HG02852 (cell line): ENCODE measurements at regions not wholly inside any gene's neighbourhood (a gene's known extent, or its start where the extent isn't known, plus 50 kb on each side); places are given as distances from the start of the nearest gene placed in this dataset.

Experiments
- ATAC-seq: cut with Tn5 transposase; IDR thresholded peaks from one replicate; pipeline ENCODE4 v1.9.1; 2021; ENCODE audit warnings: mild to moderate bottlenecking, moderate library complexity; ENCODE audit not compliant: unreplicated experiment

DNA sequence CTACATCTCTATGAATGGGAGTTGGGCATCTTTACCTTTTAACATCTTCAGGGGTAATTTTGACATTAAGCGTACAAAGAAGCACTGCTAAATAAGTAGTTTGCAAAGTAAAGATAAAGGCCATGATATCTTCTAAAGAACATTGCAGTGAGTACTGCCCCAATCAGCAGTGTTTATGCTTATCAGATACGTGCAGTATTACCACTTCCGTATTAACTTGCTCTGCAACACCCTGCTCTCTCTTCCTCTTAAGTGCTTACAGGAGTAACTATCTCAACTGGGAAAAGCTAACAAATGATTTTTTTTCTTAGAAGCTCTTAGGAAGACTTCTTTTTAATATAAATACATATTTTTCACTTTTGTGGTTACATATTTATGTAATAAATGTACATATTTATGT lies 793.7 kb upstream of the SLC10A2 start:
- ATAC-seq, result no peak

DNA sequence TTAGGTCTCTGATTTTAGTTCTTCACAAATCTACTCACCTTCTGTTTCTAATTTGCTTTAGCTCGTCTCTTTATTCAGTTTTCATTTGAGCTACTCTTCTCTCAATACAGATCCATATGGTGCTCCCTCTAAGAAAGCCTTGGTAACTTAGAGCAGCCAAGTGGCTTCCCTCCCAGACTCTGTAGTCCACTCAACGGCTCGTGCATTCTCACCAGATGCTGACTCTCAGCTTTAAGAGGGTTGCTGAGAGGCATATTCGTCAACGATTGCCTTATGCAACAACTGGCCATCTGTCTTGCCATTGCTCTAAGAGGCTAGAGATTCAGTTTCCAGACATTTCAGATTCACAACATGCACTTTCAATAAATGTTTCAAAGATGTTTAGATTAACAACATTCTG lies 785.8 kb upstream of the SLC10A2 start:
- ATAC-seq, result no peak

GRCh38 chr13:103844471-103844870 lies 778.3 kb upstream of the SLC10A2 start:
- no peak for ATAC-seq

GRCh38 chr13:103839460-103839859 lies 773.2 kb upstream of the SLC10A2 start:
- ATAC-seq, result no peak

GRCh38 chr13:103835052-103835451 lies 768.8 kb upstream of the SLC10A2 start:
- no peak for ATAC-seq

DNA sequence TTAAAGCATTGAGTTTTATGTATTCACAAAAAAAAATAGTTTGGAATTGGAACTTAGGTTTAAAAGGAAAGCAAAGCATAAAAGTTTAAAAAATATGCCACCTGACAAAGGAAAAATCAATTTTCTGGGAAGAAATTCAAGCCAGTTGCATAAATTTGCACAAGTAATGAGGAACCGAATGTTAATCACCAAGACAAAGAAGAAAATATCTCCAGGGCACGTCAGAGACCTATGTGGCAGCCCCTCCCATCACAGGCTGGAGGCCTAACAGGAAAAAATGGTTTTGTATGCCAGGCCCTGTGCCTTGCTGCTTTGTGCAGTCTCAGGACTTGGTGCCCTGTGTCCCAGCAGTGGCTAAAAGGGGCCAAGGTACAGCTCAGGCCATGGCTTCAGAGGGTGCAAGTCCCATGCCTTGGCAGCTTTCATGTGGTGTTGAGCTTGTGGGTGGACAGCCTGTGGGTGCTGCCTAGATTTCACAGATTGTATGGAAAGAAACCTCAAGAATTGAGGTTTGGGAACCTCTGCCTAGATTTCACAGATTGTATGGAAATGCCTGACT lies 767.2 kb upstream of the SLC10A2 start:
- no peak for ATAC-seq

DNA sequence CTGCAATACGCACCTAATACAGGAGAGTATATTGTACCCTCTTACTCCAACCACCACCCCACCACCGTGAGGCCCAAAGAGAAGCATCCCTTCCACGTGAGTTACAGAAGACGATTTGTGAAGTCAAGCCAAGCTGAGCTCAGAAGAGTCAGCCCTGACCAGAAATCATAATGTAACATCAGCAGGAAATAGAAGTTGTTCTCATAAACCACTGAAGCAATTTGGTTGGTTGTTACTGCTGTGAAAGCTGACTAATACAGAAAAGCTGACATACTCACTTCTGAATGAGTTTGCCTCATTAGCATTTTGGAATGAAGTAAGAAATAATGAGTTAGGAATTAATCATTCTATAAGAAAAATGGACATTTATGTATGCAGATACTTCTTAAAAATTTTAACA lies 749.4 kb upstream of the SLC10A2 start:
- no peak for ATAC-seq

DNA sequence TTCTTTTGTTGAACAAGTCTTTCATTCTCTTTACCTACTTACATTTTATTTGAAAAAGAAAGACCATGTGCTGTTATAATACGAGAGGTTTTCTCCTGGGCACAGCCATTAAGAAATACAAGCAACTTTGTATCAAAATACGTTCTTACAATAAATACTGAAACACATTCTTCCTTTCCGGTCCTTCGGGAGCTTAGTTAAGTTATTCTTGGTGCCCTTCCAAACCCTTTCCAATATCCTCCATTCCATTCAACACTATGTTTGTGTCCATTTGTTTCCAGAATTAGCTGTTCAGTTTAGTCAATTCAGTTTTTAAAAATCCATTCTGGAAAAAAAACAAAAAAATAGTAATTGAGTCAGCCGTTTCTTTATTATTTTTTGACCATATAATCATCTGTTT lies 746.8 kb upstream of the SLC10A2 start:
- no peak for ATAC-seq

- no peak for ATAC-seq
Measured at GRCh38 chr13:103812558-103812957, 746.3 kb upstream of the SLC10A2 start.

- ATAC-seq, result no peak
Measured at GRCh38 chr13:103810026-103810425, 743.8 kb upstream of the SLC10A2 start.

DNA sequence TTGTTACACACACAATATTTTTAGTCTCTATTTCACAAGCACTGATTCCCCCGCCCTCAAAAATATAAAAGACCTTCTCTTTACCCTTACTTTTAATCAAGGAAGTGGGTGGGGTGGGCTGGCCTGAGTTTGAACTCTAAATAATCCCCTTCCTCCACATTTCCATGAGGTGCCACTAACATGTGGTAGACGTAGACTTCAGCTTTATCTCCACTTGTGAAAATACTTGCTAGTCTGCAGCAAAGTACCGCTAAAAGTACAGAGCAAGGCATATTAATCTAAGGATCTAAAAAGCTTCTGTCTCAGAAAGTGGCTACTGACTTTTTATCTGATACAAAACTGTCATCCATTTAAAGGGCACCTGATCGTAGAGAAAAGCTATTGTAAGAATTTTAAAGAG lies 739.6 kb upstream of the SLC10A2 start:
- no peak for ATAC-seq

- no peak for ATAC-seq
Measured at GRCh38 chr13:103803349-103803748, 737.1 kb upstream of the SLC10A2 start.

DNA sequence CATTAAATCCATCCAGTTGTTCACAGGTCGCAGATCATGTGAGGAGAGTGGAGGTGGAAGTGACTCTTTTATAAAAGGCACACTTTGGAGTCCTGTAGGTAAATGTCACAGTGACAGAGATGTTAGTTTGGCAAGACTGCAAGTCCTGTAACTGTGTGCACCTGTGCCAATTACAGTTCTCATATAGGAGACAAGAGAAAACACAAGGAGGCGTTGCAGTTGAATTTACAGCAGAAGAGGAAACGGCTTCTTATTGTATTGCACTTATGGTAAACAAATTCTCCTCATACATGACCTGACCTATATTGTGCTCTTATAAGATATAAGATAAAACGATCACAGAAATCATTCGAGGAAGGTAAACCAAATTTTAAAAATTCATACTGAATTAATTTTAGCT lies 732.8 kb upstream of the SLC10A2 start:
- ATAC-seq, result no peak

DNA sequence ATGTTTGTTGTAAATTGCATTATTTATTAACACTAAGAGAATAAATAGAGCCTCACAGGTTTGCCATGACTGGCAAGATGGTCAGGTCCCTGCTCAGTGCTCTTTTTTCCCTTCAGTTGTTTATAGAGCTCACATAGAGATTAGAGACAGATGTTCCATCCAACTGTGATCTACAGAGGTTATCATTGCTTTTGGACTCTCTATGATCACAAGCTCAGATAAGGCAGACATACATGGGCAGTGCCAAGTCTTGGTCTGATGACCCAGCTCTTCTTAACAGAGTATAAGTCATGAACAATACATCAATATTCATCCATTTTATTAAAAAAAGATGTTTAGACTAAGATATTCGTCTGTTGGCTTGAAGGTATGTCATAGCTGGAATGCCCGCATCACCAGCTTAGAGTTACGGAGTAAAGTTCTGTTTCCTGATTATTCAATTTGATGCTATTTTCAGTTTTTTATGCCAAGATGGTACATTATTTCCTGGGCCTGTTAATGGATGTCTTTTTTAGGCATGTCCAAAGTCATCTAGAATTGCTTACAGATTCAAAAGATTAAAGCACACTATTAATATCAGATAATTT lies 729.8 kb upstream of the SLC10A2 start:
- ATAC-seq, result no peak

GRCh38 chr13:103794526-103794925 lies 728.3 kb upstream of the SLC10A2 start:
- ATAC-seq, result no peak

GRCh38 chr13:103788061-103788652 lies 721.9 kb upstream of the SLC10A2 start:
- ATAC-seq, result no peak

DNA sequence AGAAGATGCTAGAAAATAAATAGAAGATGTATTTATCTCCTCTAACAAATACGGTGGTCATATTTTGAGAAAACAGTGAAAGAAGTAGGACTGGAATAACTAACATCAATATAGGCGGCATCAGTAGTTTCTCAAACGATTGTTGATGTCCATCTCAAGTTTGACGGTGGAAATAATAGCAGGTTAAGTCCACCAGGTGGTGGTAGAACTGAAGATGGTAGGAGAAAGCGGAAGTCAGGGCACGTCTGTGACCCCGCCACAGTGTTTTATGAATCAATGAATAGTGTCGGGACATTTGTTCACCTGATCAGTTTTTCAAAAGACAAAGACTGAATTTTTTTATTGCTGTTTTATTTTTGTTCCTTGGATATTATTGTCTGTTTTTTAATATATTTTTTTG lies 706.4 kb upstream of the SLC10A2 start:
- ATAC-seq, result no peak

GRCh38 chr13:103762523-103762922 lies 696.3 kb upstream of the SLC10A2 start:
- no peak for ATAC-seq

DNA sequence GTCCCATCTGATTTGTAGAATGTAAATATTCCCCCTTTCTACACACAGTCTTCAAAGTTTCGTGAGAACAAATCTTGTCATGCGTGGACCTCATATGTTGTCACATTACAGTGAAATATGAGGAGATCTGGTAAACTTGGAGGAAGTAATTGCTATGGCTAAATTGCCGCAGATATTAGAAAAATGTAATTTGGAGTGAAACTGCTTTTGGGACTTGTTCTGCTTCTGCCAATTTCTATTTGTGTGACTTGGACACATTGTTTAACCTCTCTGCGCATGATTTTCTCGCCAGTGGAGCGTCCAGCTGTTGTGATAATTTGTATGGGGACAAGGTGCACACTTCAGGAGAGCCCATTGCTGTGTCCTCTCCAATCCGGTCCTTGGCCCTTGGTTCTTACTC lies 693.1 kb upstream of the SLC10A2 start:
- ATAC-seq, result no peak

- ATAC-seq, result no peak
Measured at GRCh38 chr13:103758222-103758621, 692.0 kb upstream of the SLC10A2 start.

DNA sequence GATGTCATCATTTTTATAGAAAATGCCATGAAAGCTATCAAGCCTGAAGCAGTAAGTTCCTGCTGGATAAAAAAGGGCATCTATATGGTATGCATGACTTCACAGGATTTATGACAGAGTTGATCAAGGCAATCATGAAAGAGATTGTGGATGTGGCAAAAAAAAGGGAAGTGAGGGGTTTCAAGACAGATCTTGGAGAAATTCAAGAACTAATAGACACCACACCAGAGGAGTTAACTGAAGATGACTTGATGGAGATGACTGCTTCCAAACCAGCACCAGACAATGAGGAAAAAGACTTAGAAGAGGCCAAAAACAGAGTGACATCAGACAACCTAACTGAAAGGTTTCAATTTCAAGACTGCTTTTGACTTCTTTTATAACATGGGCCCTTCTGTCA lies 691.1 kb upstream of the SLC10A2 start:
- no peak for ATAC-seq

GRCh38 chr13:103754783-103755182 lies 688.6 kb upstream of the SLC10A2 start:
- ATAC-seq, result no peak

DNA sequence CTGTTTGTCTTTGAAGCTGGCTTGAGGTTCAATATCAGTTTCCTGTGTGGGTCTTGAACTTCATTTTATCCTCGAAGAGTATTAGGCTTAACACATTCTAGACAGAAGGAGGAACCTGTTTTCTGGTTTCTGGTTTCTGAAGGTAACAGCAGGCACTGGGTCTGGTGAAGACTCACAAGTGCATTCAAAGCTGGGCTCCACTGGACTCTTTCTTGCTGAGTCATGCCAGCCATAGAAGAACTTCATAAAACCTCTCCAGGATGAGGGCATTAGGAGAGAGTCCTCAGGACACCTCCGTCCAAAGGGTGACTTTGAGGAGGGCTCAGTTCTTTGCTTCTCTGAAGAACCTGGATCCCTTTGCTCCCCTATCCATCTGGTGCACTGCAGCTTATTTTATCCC lies 668.6 kb upstream of the SLC10A2 start:
- no peak for ATAC-seq
